ENCODE measurements at regions not wholly inside any gene's neighbourhood (a gene's known extent, or its start where the extent isn't known, plus 50 kb on each side); places are given as distances from the start of the nearest gene placed in this dataset.

DNA sequence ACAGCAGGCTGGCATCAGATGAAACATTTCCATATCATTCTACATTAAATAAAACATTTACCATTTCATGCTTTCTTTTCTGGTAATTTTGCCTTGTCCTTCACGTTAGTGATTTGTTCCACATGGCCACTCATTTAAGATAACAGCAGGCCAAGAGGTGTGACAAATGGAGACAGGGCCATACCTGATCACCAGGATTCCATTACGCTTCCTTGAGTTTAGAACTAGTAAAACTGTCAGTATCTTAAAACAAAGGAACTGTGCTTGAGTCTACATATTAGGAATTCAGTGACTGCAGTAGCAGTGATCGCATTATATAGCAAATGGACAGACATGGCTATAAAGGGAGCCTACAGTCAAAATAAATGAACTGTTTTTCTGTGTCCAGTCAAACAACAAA, 155.1 kb upstream of the FSHR start:
- TF ChIP-seq, protein P1, sequence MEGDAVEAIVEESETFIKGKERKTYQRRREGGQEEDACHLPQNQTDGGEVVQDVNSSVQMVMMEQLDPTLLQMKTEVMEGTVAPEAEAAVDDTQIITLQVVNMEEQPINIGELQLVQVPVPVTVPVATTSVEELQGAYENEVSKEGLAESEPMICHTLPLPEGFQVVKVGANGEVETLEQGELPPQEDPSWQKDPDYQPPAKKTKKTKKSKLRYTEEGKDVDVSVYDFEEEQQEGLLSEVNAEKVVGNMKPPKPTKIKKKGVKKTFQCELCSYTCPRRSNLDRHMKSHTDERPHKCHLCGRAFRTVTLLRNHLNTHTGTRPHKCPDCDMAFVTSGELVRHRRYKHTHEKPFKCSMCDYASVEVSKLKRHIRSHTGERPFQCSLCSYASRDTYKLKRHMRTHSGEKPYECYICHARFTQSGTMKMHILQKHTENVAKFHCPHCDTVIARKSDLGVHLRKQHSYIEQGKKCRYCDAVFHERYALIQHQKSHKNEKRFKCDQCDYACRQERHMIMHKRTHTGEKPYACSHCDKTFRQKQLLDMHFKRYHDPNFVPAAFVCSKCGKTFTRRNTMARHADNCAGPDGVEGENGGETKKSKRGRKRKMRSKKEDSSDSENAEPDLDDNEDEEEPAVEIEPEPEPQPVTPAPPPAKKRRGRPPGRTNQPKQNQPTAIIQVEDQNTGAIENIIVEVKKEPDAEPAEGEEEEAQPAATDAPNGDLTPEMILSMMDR (IDR thresholded peaks at IDR 0.05; ENCODE audit: insufficient read depth, low read depth, low read length): no peak
- TF ChIP-seq EZH2 (IDR thresholded peaks at IDR 0.05; ENCODE audit: insufficient read depth, low read length): no peak
